ENCODE measurements at regions not wholly inside any gene's neighbourhood (a gene's known extent, or its start where the extent isn't known, plus 50 kb on each side); places are given as distances from the start of the nearest gene placed in this dataset.

GRCh38 chr14:61226015-61226654 is 55.0 kb downstream of the TMEM30B start:
- H3K27me3 ChIP-seq (ENCODE audit: control insufficient read depth, insufficient read depth, low read length, poor library complexity, severe bottlenecking), result peaks cover 5% of the 10 kb centered on the region
- H3K36me3 ChIP-seq (ENCODE audit: control insufficient read depth, insufficient read depth, low read length), result no peaks in the 10 kb centered on the region
- no peak for DNase-seq
- no peak overlapping the region for H3K9ac ChIP-seq (ENCODE audit: extremely low read depth, low read length, poor library complexity, severe bottlenecking)
- H3K27me3 Mint-ChIP-seq (ENCODE audit: insufficient read depth), result peaks cover 2% of the 10 kb centered on the region
- no peaks in the 10 kb centered on the region for H3K9me3 Mint-ChIP-seq
- no peak overlapping the region for H3K4me3 ChIP-seq (ENCODE audit: low read length)
- H3K36me3 Mint-ChIP-seq (ENCODE audit: low read depth), result no peaks in the 10 kb centered on the region
- no peaks in the 10 kb centered on the region for H3K9me3 ChIP-seq (ENCODE audit: control insufficient read depth, low read length)
- H3K27ac Mint-ChIP-seq, result no peak overlapping the region
- H3K4me1 Mint-ChIP-seq, result peaks cover 20% of the 10 kb centered on the region
- TF ChIP-seq CTCF (conservative IDR thresholded peaks at IDR 0.05), result no peak
- H3K4me3 Mint-ChIP-seq, result no peak overlapping the region
- no peak overlapping the region for H3K27ac ChIP-seq (ENCODE audit: low read depth, low read length)
- H3K4me1 ChIP-seq (ENCODE audit: control insufficient read depth, insufficient read depth, low read length), result no peaks in the 10 kb centered on the region
- 74 to 100% methylated on average over 1 to 5 of the region's 5 CpGs for WGBS, 2 experiments (ENCODE audit: insufficient coverage in 1 of 2, insufficient read length in 1 of 2)

- Mint-ChIP-seq H3K27me3 (ENCODE audit: insufficient read depth) (peaks cover 2% of the 10 kb centered on the region), H3K4me1 (peaks cover 22% of the 10 kb centered on the region), H3K27ac (no peak overlapping the region), H3K36me3 (ENCODE audit: low read depth) (no peaks in the 10 kb centered on the region), H3K4me3 (no peak overlapping the region), H3K9me3 (no peaks in the 10 kb centered on the region)
- Histone ChIP-seq H3K4me3 (ENCODE audit: low read length) (no peak overlapping the region), H3K9me3 (ENCODE audit: control insufficient read depth, low read length) (no peaks in the 10 kb centered on the region), H3K36me3 (ENCODE audit: control insufficient read depth, insufficient read depth, low read length) (no peaks in the 10 kb centered on the region), H3K27me3 (ENCODE audit: control insufficient read depth, insufficient read depth, low read length, poor library complexity, severe bottlenecking) (peaks cover 5% of the 10 kb centered on the region), H3K27ac (ENCODE audit: low read depth, low read length) (no peak overlapping the region), H3K9ac (ENCODE audit: extremely low read depth, low read length, poor library complexity, severe bottlenecking) (no peak overlapping the region), H3K4me1 (ENCODE audit: control insufficient read depth, insufficient read depth, low read length) (no peaks in the 10 kb centered on the region)
- DNase-seq, result no peak
- WGBS, 2 experiments (ENCODE audit: insufficient coverage in 1 of 2, insufficient read length in 1 of 2), result 93 to 94% methylated on average over 5 to 6 of the region's 6 CpGs
- no peak for TF ChIP-seq CTCF (conservative IDR thresholded peaks at IDR 0.05)
Observed at GRCh38 chr14:61225344-61225743, 55.8 kb downstream of the TMEM30B start.

- Mint-ChIP-seq H3K27me3 (ENCODE audit: insufficient read depth) (peaks cover 2% of the 10 kb centered on the region), H3K9me3 (no peaks in the 10 kb centered on the region)
Observed at GRCh38 chr14:61223552-61223951, 57.6 kb downstream of the TMEM30B start.

More at GRCh38 chr14:61223552-61223951, 57.6 kb downstream of the TMEM30B start:
- Histone ChIP-seq H3K9ac (ENCODE audit: extremely low read depth, low read length, poor library complexity, severe bottlenecking) (no peak overlapping the region), H3K4me1 (ENCODE audit: control insufficient read depth, insufficient read depth, low read length) (no peaks in the 10 kb centered on the region), H3K27me3 (ENCODE audit: control insufficient read depth, insufficient read depth, low read length, poor library complexity, severe bottlenecking) (peaks cover 5% of the 10 kb centered on the region), H3K4me3 (ENCODE audit: low read length) (no peak overlapping the region), H3K27ac (ENCODE audit: low read depth, low read length) (no peak overlapping the region), H3K36me3 (ENCODE audit: control insufficient read depth, insufficient read depth, low read length) (no peaks in the 10 kb centered on the region), H3K9me3 (ENCODE audit: control insufficient read depth, low read length) (no peaks in the 10 kb centered on the region)
- H3K36me3 Mint-ChIP-seq (ENCODE audit: low read depth), result no peaks in the 10 kb centered on the region
- no peak overlapping the region for H3K4me3 Mint-ChIP-seq
- H3K27ac Mint-ChIP-seq, result no peak overlapping the region
- H3K4me1 Mint-ChIP-seq, result peaks cover 23% of the 10 kb centered on the region
- no peak for DNase-seq
- TF ChIP-seq CTCF (conservative IDR thresholded peaks at IDR 0.05), result no peak
